Karpas-422 (cell line): ENCODE measurements at regions not wholly inside any gene's neighbourhood (a gene's known extent, or its start where the extent isn't known, plus 50 kb on each side); places are given as distances from the start of the nearest gene placed in this dataset.
"Not testable (repeated sequence)": the region's sequence is repeated elsewhere in the genome, so short reads cannot be mapped to it uniquely, and the experiment has no call there.

Experiments
- DNase-seq: peaks from one replicate; pipeline ENCODE4 v3.0.0-alpha.2; 2015
- H2AFZ ChIP-seq: fragments of 200-600 bp; sonication (generic); 2 replicates; pipeline ENCODE4 v1.6.1; 2014; ENCODE audit warnings: antibody characterized with exemption, low read length, mixed read lengths
- H3K27ac ChIP-seq: fragments of 200-600 bp; sonication (generic); 2 replicates; pipeline ENCODE4 v1.5.1; 2014; ENCODE audit warnings: mild to moderate bottlenecking, low read length, moderate library complexity
- H3K27me3 ChIP-seq: fragments of 200-600 bp; sonication (generic); 2 replicates; pipeline ENCODE4 v1.6.1; 2014; ENCODE audit warnings: low read length, mixed read lengths
- H3K36me3 ChIP-seq: fragments of 200-600 bp; sonication (generic); 2 replicates; pipeline ENCODE4 v1.6.1; 2014; ENCODE audit warnings: low read length, mixed read lengths; ENCODE audit not compliant: insufficient read depth
- H3K4me1 ChIP-seq: fragments of 200-600 bp; sonication (generic); 2 replicates; pipeline ENCODE4 v1.6.1; 2014; ENCODE audit warnings: mild to moderate bottlenecking, low read length, mixed read lengths
- H3K4me2 ChIP-seq: fragments of 200-600 bp; sonication (generic); 2 replicates; pipeline ENCODE4 v1.6.1; 2014; ENCODE audit warnings: low read length, low read depth, mild to moderate bottlenecking; ENCODE audit not compliant: poor library complexity, severe bottlenecking
- H3K4me3 ChIP-seq: fragments of 200-600 bp; sonication (generic); 2 replicates; pipeline ENCODE4 v1.5.1; 2014; ENCODE audit warnings: mild to moderate bottlenecking, antibody characterized with exemption, low read length, mixed read lengths
- H3K79me2 ChIP-seq: fragments of 200-600 bp; sonication (generic); 2 replicates; pipeline ENCODE4 v1.6.1; 2014; ENCODE audit warnings: mild to moderate bottlenecking, low read length, mixed read lengths
- H3K9ac ChIP-seq: fragments of 200-600 bp; sonication (generic); 2 replicates; pipeline ENCODE4 v1.6.0; 2014; ENCODE audit warnings: low read length
- H3K9me2 ChIP-seq: fragments of 200-600 bp; sonication (generic), shearing (Covaris generic); replicated peaks from 2 replicates; pipeline ENCODE4 v1.6.0; 2014; ENCODE audit warnings: mild to moderate bottlenecking, low read length, moderate library complexity; ENCODE audit not compliant: insufficient read depth
- H3K9me3 ChIP-seq: fragments of 300-700, 200-600 bp; sonication (generic); 2 replicates; pipeline ENCODE4 v1.6.1; 2014; ENCODE audit warnings: low read length, mixed read lengths
- H4K20me1 ChIP-seq: fragments of 200-600 bp; sonication (generic); 2 replicates; pipeline ENCODE4 v1.6.1; 2014; ENCODE audit warnings: mild to moderate bottlenecking, antibody characterized with exemption, low read length, low read depth; ENCODE audit not compliant: insufficient read depth

- no peaks in the 10 kb centered on the region for H3K9me2 ChIP-seq
- H3K4me2 ChIP-seq, result no peak overlapping the region
- H3K27me3 ChIP-seq, result no peaks in the 10 kb centered on the region
- no peak overlapping the region for H3K4me3 ChIP-seq
- H2AFZ ChIP-seq, result no peak overlapping the region
- no peaks in the 10 kb centered on the region for H4K20me1 ChIP-seq
- H3K9me3 ChIP-seq, result no peaks in the 10 kb centered on the region; the same call in 1 of the 2 replicates
- DNase-seq, result no peak
- no peaks in the 10 kb centered on the region for H3K79me2 ChIP-seq
- no peak overlapping the region for H3K27ac ChIP-seq
- no peak overlapping the region for H3K9ac ChIP-seq
- no peaks in the 10 kb centered on the region for H3K36me3 ChIP-seq
- H3K4me1 ChIP-seq, result no peaks in the 10 kb centered on the region
These were observed 73.2 kb downstream of the ZIC4 start for GRCh38 chr3:147333098-147333497.

DNA sequence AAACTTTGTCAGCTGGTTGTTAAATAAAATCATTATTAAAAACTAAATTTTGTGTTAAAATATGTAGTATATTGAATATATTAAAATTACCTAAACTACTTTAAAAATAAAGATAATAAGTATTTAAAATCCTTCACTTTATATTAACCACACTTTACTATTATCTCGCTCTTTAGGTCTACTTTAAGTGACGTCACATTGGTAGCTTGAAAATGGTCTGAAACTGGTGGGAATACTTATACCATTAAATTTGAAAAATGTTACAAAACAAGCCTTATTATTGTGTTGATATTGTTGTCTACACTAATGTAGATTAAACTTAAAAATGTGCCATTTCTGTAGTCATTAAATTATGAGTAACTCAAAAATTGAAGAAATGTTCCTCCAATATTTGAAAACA lies 77.6 kb downstream of the ZIC4 start:
- H3K9me2 ChIP-seq, result no peaks in the 10 kb centered on the region
- no peaks in the 10 kb centered on the region for H3K27me3 ChIP-seq
- DNase-seq, result no peak
- no peaks in the 10 kb centered on the region; the same call in 1 of the 2 replicates for H3K9me3 ChIP-seq
- H3K9ac ChIP-seq, result no peak overlapping the region
- no peaks in the 10 kb centered on the region for H3K79me2 ChIP-seq
- H3K4me2 ChIP-seq, result no peak overlapping the region
- H3K4me3 ChIP-seq, result no peak overlapping the region
- no peak overlapping the region for H2AFZ ChIP-seq
- no peaks in the 10 kb centered on the region for H3K4me1 ChIP-seq
- H4K20me1 ChIP-seq, result no peaks in the 10 kb centered on the region
- H3K36me3 ChIP-seq, result no peaks in the 10 kb centered on the region
- no peak overlapping the region for H3K27ac ChIP-seq

GRCh38 chr3:147324356-147324755 lies 82.0 kb downstream of the ZIC4 start:
- Histone ChIP-seq H3K4me3 (no peak overlapping the region), H3K9me3 (no peaks in the 10 kb centered on the region; the same call in none of the 2 replicates), H3K36me3 (no peaks in the 10 kb centered on the region), H3K4me2 (no peak overlapping the region), H3K9me2 (no peaks in the 10 kb centered on the region), H3K27ac (no peak overlapping the region), H4K20me1 (no peaks in the 10 kb centered on the region), H3K9ac (no peak overlapping the region), H2AFZ (no peak overlapping the region), H3K27me3 (no peaks in the 10 kb centered on the region), H3K79me2 (no peaks in the 10 kb centered on the region), H3K4me1 (no peaks in the 10 kb centered on the region)
- no peak for DNase-seq

DNA sequence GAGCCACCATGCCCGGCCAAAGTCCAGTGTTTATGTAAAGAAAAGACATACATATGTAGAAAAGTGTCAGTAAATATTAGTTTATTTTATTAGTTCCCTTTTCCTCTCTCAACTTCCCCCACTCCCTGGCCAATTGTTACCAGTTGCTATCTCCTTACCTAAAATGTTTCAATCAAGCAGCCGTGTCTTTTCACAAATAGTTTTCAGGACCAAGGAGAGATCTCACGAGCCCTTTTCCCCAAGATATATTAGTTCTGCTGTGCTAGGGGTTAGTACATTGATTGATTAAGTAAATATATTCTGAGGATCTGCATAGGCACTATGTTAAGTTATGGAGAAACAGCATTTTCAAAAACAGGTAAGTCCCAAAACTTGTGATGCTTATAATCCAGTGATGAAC lies 87.4 kb downstream of the ZIC4 start:
- Histone ChIP-seq H2AFZ (no peak overlapping the region), H3K4me3 (no peak overlapping the region), H3K36me3 (no peaks in the 10 kb centered on the region), H3K9ac (no peak overlapping the region), H3K9me3 (peaks cover 3% of the 10 kb centered on the region), H3K4me2 (no peak overlapping the region), H3K79me2 (no peaks in the 10 kb centered on the region), H3K9me2 (0 out of 2 replicates have a peak, but pooled peaks cover 3% of the 10 kb centered on the region), H3K27me3 (no peaks in the 10 kb centered on the region), H3K4me1 (no peaks in the 10 kb centered on the region), H4K20me1 (no peaks in the 10 kb centered on the region), H3K27ac (no peak overlapping the region)
- no peak for DNase-seq

GRCh38 chr3:147317080-147317479 lies 89.3 kb downstream of the ZIC4 start:
- H3K27me3 ChIP-seq, H3K36me3 ChIP-seq, DNase-seq, H3K79me2 ChIP-seq, H3K27ac ChIP-seq, H3K9me2 ChIP-seq, H2AFZ ChIP-seq, H3K4me2 ChIP-seq, H3K9me3 ChIP-seq, H4K20me1 ChIP-seq, H3K4me1 ChIP-seq, H3K4me3 ChIP-seq, H3K9ac ChIP-seq: not testable (repeated sequence)

- Histone ChIP-seq H3K4me2 (no peak overlapping the region), H3K4me1 (no peaks in the 10 kb centered on the region), H3K27ac (no peak overlapping the region), H3K4me3 (no peak overlapping the region), H3K9me2 (0 out of 2 replicates have a peak, but pooled peaks cover 3% of the 10 kb centered on the region), H2AFZ (no peak overlapping the region), H3K9ac (no peak overlapping the region), H3K79me2 (no peaks in the 10 kb centered on the region), H3K36me3 (no peaks in the 10 kb centered on the region), H3K27me3 (no peaks in the 10 kb centered on the region), H4K20me1 (no peaks in the 10 kb centered on the region), H3K9me3 (no peaks in the 10 kb centered on the region)
- no peak for DNase-seq
These were observed 92.8 kb downstream of the ZIC4 start for GRCh38 chr3:147313513-147313912.

DNA sequence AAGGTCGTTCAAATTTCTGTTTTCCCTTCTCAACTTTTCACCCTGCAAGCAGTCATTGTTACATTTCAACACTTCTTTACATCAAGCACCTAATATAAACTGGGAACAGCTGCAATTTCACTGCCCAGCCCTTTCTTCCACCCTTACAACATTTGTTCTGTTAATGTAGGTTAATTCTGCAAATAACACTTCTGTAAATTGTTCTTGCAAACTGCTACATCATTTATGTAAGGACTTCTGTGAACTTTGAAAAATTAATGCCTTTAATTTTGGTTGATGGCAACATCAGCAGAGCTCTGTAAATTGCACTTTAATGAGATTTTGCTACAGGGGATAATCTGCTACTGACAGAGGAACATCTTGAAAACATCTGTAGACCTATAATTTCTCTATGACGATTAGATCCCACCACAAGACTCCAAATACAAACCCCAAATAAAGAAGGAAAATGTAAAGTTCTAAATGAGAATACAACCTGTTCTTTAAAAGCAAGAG lies 93.5 kb downstream of the ZIC4 start:
- no peak for DNase-seq
- H4K20me1 ChIP-seq, result no peaks in the 10 kb centered on the region
- no peaks in the 10 kb centered on the region for H3K36me3 ChIP-seq
- no peak overlapping the region for H3K4me2 ChIP-seq
- H3K27ac ChIP-seq, result no peak overlapping the region
- H2AFZ ChIP-seq, result no peak overlapping the region
- H3K4me3 ChIP-seq, result no peak overlapping the region
- H3K79me2 ChIP-seq, result no peaks in the 10 kb centered on the region
- no peak overlapping the region for H3K9ac ChIP-seq
- H3K9me2 ChIP-seq, result 0 out of 2 replicates have a peak, but pooled peaks cover 3% of the 10 kb centered on the region
- H3K4me1 ChIP-seq, result no peaks in the 10 kb centered on the region
- no peaks in the 10 kb centered on the region for H3K27me3 ChIP-seq
- H3K9me3 ChIP-seq, result no peaks in the 10 kb centered on the region

GRCh38 chr3:147311716-147312115 lies 94.6 kb downstream of the ZIC4 start:
- Histone ChIP-seq H3K9me3 (no peaks in the 10 kb centered on the region), H3K4me3 (no peak overlapping the region), H4K20me1 (no peaks in the 10 kb centered on the region), H3K79me2 (no peaks in the 10 kb centered on the region), H3K4me2 (no peak overlapping the region), H3K36me3 (no peaks in the 10 kb centered on the region), H3K9ac (no peak overlapping the region), H3K9me2 (0 out of 2 replicates have a peak, but pooled peaks cover 3% of the 10 kb centered on the region), H3K27me3 (no peaks in the 10 kb centered on the region), H3K4me1 (no peaks in the 10 kb centered on the region), H3K27ac (no peak overlapping the region), H2AFZ (no peak overlapping the region)
- no peak for DNase-seq
